Neuron (in vitro differentiated cells): ENCODE measurements at regions not wholly inside any gene's neighbourhood (a gene's known extent, or its start where the extent isn't known, plus 50 kb on each side); places are given as distances from the start of the nearest gene placed in this dataset.

Source experiments
- H2AFZ ChIP-seq: one replicate; pipeline ENCODE4 v1.6.1; 2013; ENCODE audit warnings: low read depth, mild to moderate bottlenecking, inconsistent platforms, low read length, moderate library complexity
- H3K27me3 ChIP-seq: one replicate; pipeline ENCODE4 v1.6.1; 2013; ENCODE audit warnings: low read length; ENCODE audit not compliant: insufficient read depth
- H3K36me3 ChIP-seq: one replicate; pipeline ENCODE4 v1.6.1; 2013; ENCODE audit warnings: low read length; ENCODE audit not compliant: insufficient read depth
- H3K4me1 ChIP-seq: one replicate; pipeline ENCODE4 v1.6.1; 2013; ENCODE audit warnings: low read length; ENCODE audit not compliant: insufficient read depth
- H3K4me3 ChIP-seq: 2 replicates; pipeline ENCODE4 v1.5.1; 2013; ENCODE audit warnings: mild to moderate bottlenecking, low read length, moderate library complexity
- H3K9me3 ChIP-seq: one replicate; pipeline ENCODE4 v1.6.1; 2013; ENCODE audit warnings: low read length

DNA sequence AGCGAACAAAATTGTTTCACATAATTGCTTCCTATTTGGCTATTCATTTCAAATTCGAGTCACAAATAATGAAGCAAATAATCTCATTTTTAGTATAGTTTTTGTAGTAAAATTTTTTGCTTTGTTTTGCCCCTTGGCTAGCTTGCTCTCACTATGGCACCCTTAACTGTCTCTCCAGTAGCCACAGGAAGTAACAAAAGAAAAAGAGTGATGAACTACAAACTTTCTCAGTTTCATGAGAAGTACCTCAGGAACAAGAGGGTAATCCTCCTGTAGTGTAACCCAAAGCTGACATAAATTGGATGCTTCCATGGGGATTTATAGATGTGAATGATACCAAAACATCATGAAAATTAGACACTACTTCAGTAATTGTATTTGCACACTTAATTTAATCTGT, 242.9 kb downstream of the BARHL2 start:
- Histone ChIP-seq H3K4me1 (no peaks in the 10 kb centered on the region), H3K4me3 (no peak overlapping the region), H3K27me3 (no peaks in the 10 kb centered on the region), H3K9me3 (no peaks in the 10 kb centered on the region), H3K36me3 (no peaks in the 10 kb centered on the region), H2AFZ (no peak overlapping the region)

DNA sequence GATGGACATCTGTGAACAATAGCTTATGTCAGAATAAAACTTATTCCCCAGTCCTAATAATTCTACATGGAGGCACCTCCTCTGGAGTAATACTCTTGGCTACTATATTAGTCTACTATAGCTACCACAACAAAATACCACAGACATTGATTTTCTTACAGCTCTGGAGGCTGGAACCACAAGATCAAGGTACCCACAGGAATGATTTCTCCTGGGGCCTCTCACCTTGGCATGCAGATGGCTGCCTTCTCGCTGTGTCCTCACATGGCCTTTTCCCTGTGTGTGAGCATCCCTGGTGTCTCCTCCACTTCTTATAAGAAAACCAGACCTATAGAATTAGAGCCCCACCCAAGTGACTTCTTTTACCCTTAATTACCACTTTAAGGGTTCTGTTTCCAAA, 244.3 kb downstream of the BARHL2 start:
- no peaks in the 10 kb centered on the region for H3K27me3 ChIP-seq
- H3K4me3 ChIP-seq: no peak overlapping the region
- H3K4me1 ChIP-seq: no peaks in the 10 kb centered on the region
- H3K36me3 ChIP-seq: no peaks in the 10 kb centered on the region
- H3K9me3 ChIP-seq: no peaks in the 10 kb centered on the region
- no peak overlapping the region for H2AFZ ChIP-seq

DNA sequence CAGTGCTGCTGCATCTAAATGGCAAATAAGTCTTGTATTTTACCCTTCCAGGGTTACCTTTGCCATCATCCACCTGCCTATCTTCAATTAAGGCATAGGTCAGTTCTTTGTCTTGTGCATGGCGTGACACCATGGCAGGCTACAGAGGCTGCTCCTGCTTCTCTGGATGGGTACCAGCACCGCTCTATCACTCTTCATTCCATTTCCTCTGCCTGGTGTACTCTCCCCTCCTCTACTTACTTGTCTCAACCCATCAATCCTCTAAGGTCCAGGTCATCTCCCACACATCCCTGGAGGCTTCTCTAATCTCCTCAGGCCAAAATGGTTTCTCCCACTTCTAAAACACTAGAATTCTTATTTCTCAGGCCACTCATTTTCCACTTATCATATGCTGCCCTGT, 257.5 kb downstream of the BARHL2 start:
- no peaks in the 10 kb centered on the region for H3K27me3 ChIP-seq
- H3K4me1 ChIP-seq: peaks cover 2% of the 10 kb centered on the region

DNA sequence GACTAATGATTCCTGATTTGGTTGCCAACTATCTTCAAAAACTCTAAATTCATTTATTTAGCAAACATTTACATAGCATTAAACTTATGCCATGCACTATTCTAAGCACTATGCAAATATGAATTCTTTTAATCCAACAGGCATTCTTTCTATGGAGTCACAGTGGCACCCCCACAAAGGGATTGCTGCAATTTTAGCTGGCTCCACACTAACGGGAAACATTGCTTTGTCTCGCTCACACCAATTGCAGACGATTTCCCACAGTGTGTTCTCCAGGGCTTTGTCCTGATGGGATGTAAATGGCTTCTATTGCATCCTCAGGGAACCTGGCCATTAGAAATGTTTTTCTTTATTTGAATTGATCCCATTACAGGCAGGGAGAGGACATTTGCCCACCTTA, 259.1 kb downstream of the BARHL2 start:
- H2AFZ ChIP-seq: no peak overlapping the region
- H3K36me3 ChIP-seq: no peaks in the 10 kb centered on the region
- H3K4me3 ChIP-seq: no peak overlapping the region
- peaks cover 2% of the 10 kb centered on the region for H3K4me1 ChIP-seq
- H3K9me3 ChIP-seq: no peaks in the 10 kb centered on the region
- no peaks in the 10 kb centered on the region for H3K27me3 ChIP-seq

More for the DNA sequence above, 257.5 kb downstream of the BARHL2 start:
- H3K36me3 ChIP-seq: no peaks in the 10 kb centered on the region
- no peak overlapping the region for H2AFZ ChIP-seq
- H3K9me3 ChIP-seq: no peaks in the 10 kb centered on the region
- no peak overlapping the region for H3K4me3 ChIP-seq

DNA sequence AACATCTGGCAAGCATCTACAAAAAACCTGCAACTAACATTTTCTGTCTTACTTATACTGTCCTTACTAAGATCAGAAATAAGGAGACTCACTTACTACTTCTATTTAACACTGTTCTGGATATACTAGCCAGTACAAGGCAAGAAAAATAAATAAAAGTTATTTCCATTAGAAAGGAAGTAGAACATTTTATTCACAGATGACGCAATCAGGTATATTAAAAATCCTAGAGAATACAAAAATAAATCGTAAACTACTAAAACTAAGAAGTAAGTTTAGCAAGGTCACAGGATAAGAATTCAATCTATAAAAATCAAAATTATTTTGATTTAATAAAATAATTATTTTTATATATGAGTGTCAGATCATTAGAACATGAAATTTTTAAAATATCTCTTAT, 264.6 kb downstream of the BARHL2 start:
- no peaks in the 10 kb centered on the region for H3K9me3 ChIP-seq
- no peaks in the 10 kb centered on the region for H3K27me3 ChIP-seq

DNA sequence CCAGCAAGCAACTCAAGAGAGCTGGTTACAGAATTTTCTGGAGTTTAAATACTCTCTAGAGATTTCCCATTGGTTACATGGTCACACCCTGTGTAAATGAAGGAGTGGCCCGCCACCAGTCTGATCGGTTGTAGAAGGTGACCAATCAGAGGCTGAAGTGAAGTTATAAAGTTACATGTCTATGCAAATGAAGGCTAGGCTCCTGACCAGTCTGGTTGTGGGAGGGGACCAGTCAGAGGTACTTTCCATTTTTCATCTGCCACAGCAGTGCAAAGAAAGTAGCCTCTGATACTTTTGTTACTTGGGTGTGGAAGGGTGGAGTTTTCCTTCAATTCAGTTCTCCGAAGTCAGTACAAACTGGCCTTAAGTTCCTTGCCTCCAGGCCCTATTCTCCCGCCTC, 273.7 kb downstream of the BARHL2 start:
- no peaks in the 10 kb centered on the region for H3K27me3 ChIP-seq
- no peaks in the 10 kb centered on the region for H3K9me3 ChIP-seq
- H2AFZ ChIP-seq: no peak overlapping the region
- H3K4me1 ChIP-seq: no peaks in the 10 kb centered on the region
- no peak overlapping the region for H3K4me3 ChIP-seq
- no peaks in the 10 kb centered on the region for H3K36me3 ChIP-seq

More for the DNA sequence above, 264.6 kb downstream of the BARHL2 start:
- no peak overlapping the region for H3K4me3 ChIP-seq
- H2AFZ ChIP-seq: no peak overlapping the region
- no peaks in the 10 kb centered on the region for H3K36me3 ChIP-seq
- H3K4me1 ChIP-seq: no peaks in the 10 kb centered on the region

DNA sequence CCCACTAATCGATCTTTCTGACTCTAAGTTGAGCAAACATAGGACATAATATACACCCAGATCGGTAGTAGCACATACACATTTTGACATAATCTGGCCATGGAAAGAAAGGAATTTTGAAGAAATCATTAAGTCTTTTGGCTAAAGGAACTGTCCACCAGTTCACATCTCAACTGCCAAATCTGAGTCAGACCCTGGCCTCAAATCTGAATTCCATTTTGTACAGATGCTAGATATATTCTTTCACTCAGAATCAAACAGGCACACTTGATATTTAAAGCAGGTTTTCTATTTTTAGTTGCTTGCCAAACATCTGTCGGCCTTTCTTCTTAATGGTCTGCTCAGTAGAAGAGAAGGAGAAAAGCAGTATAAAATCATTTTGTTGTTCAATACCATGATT, 281.8 kb downstream of the BARHL2 start:
- Histone ChIP-seq H3K4me3 (no peak overlapping the region), H3K27me3 (no peaks in the 10 kb centered on the region), H3K36me3 (no peaks in the 10 kb centered on the region), H3K4me1 (no peaks in the 10 kb centered on the region), H2AFZ (no peak overlapping the region), H3K9me3 (no peaks in the 10 kb centered on the region)

DNA sequence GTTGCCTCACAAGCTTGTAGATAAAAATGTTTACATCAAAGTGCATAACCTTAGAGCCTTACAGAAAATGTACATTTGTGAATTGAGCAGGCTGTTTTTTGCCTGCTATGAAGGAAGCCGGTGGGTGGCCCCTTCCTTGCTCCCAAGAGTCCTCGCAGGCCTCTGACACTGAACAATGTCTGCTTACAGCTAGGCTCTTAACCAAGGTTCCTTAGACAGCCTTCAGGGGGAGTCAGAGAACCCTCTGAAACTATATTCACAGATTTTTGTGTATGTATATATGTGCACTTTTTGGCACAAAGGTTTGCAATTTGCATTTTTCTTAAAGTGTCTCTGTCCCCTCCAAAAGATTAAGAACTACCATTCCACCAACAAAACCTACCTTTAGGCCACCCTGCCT, 282.6 kb downstream of the BARHL2 start:
- Histone ChIP-seq H3K27me3 (no peaks in the 10 kb centered on the region), H3K9me3 (no peaks in the 10 kb centered on the region), H2AFZ (no peak overlapping the region), H3K4me3 (no peak overlapping the region), H3K4me1 (no peaks in the 10 kb centered on the region), H3K36me3 (no peaks in the 10 kb centered on the region)

DNA sequence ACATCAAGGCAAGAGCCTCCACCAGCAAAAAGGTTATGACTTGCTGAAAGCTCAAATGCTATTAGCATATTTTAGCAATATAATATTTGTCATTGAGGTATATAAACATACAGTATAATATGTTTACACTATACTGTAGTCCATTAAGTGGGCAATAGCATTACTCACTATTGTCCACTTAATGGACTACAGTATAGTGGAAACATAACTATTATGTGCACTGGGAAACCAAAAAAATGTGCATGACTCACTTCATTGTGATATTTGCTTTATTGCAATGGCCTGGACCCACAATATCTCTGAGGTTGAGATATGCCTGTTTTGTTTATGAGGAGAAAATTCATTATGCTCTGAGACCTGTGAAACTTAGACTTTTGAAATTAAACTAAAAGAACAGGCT, 300.0 kb downstream of the BARHL2 start:
- no peaks in the 10 kb centered on the region for H3K9me3 ChIP-seq
- no peaks in the 10 kb centered on the region for H3K36me3 ChIP-seq
- H3K4me1 ChIP-seq: peaks cover 6% of the 10 kb centered on the region
- no peak overlapping the region for H3K4me3 ChIP-seq
- no peak overlapping the region for H2AFZ ChIP-seq
- no peaks in the 10 kb centered on the region for H3K27me3 ChIP-seq

DNA sequence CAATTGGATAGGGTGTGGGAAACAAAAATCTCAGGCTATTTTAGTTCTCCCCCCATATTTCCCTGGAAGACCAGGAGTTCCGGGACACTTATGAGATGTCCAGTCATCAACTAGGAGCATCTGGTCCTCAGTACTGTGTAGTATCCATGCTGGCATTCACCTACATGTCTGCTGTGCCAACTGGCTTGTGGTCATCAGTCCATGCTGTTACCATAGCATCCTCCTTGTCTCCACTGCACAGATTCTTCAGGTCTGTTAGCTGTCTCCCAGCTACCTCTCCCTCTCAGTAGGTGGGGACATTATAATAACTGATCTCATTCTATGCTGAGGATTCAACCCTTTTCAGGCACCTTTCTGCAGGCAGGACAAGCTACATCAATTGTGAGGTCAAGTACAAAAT, 302.9 kb downstream of the BARHL2 start:
- no peaks in the 10 kb centered on the region for H3K27me3 ChIP-seq
- H3K36me3 ChIP-seq: no peaks in the 10 kb centered on the region
- no peak overlapping the region for H2AFZ ChIP-seq
- H3K4me1 ChIP-seq: peaks cover 6% of the 10 kb centered on the region
- no peaks in the 10 kb centered on the region for H3K9me3 ChIP-seq
- no peak overlapping the region for H3K4me3 ChIP-seq

DNA sequence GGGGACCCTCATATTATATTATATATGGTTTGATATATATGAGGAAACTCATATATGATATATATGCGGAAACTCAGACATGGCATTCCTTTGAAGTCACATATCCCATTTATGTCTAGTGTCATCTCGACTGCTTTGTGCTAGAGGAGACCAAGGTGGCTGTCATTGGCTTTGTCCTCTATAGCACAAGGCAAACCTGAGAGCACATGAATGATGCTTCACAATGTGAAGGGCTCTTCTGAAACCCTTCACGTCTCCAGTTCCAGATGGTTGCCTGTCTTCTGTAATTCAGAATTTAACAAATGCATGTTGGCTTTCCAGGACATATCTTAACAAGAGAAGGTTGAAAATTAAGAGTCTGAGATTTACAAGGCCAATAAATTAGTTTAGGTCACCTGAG, 303.6 kb downstream of the BARHL2 start:
- H2AFZ ChIP-seq: no peak overlapping the region
- no peaks in the 10 kb centered on the region for H3K36me3 ChIP-seq
- peaks cover 6% of the 10 kb centered on the region for H3K4me1 ChIP-seq
- H3K9me3 ChIP-seq: no peaks in the 10 kb centered on the region
- H3K4me3 ChIP-seq: no peak overlapping the region
- H3K27me3 ChIP-seq: no peaks in the 10 kb centered on the region

DNA sequence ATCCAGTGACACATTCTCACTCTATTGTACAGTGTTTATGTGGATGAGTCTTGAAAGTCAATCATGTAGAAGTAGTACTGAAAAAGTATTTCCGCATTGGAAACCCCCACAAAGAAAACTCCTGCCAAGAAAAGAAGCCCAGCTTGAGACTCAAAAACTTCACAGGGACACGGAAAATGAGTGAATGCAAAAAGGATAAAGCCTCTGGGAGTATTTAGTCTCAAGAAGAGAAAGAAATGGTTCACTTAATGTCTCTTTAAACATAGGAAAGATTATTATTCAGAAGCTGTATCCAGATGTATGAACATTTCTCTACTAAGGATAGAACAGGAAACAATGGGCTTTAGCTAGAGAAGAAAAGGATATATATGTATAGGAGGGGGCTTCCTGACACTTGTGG, 304.5 kb downstream of the BARHL2 start:
- Histone ChIP-seq H3K27me3 (no peaks in the 10 kb centered on the region), H3K9me3 (no peaks in the 10 kb centered on the region), H3K4me1 (peaks cover 6% of the 10 kb centered on the region), H3K36me3 (no peaks in the 10 kb centered on the region), H2AFZ (no peak overlapping the region), H3K4me3 (no peak overlapping the region)

DNA sequence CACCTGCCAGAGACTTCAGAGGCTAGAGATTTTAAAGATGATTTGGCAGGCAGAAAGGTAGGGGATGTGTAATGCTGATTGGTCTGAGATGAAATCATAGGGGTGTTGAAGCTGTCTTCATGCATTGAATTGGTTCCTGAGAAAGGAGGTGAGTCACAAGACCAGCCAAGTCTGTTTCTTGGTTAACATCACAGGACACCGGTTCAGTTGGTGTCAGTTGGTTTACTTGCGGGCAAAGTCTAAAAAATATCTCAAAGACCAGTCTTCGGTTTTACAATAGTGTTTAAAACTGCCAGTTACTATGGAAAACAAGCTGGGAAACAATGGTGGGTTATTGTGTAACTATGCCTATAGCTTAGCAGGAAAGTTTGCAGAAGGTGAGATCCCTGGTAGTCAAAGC, 305.9 kb downstream of the BARHL2 start:
- H3K36me3 ChIP-seq: no peaks in the 10 kb centered on the region
- no peak overlapping the region for H2AFZ ChIP-seq
- H3K9me3 ChIP-seq: no peaks in the 10 kb centered on the region
- peaks cover 6% of the 10 kb centered on the region for H3K4me1 ChIP-seq
- H3K27me3 ChIP-seq: no peaks in the 10 kb centered on the region
- H3K4me3 ChIP-seq: no peak overlapping the region

DNA sequence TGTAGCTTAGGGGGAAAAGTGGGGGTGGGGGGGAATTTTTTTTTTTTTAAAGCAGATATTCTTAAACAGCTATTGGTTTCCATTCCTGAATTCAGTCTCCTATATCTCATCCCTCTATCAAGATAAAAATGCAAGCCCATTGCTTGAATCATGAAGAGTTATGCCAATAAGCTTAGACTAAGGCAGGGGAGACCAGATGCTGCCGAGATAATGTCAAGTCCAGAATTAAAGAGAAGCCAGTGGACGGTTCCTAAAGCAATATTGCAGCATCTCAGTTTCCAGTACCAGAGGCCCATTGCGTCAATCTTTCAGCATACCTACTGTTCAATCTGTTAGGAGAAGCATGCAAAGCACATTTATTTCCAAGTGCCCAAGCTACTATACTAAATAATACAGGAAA, 309.4 kb downstream of the BARHL2 start:
- Histone ChIP-seq H2AFZ (no peak overlapping the region), H3K4me1 (peaks cover 13% of the 10 kb centered on the region), H3K9me3 (no peaks in the 10 kb centered on the region), H3K36me3 (no peaks in the 10 kb centered on the region), H3K27me3 (no peaks in the 10 kb centered on the region), H3K4me3 (no peak overlapping the region)
